ENCODE measurements at regions not wholly inside any gene's neighbourhood (a gene's known extent, or its start where the extent isn't known, plus 50 kb on each side); places are given as distances from the start of the nearest gene placed in this dataset.
"Not testable (repeated sequence)": the region's sequence is repeated elsewhere in the genome, so short reads cannot be mapped to it uniquely, and the experiment has no call there.

DNA sequence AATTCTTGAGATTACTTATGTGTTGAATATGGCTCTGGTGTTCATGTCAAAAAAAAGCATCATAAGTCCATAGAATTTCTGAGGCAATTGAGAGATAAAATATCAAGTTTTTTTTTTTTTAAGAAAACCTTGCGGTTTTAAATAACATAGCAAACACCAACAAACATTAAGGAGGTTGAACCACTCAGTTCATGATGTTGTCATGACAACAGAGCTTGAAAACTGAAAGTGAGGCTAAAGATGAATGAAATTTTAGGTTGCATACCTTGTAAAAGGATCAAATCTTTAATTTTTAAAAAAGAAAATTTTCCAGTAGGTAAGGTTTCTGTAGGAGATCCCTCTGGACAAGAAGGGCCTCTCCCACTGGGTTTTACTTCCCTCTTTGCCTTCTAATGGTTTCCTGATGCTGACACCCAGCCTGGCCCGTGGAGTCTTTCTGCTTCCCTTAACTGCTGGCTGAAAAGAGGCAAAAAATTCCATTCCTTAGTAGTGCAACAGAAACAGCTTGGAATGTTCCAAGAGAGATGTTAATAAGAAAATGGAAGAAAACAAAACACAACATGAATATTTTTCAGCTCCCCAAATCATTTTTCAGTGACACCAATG is 60.0 kb upstream of the FER start:
- FAIRE-seq (no peak), DNase-seq (peak in 1 of 5 donors; percentile 18)
- H3K27ac ChIP-seq (ENCODE audit: low read depth in 2 of 2, low read length in 2 of 2) = no peak overlapping the region
- H3K9me3 ChIP-seq (ENCODE audit: control insufficient read depth in 2 of 3, insufficient read depth in 1 of 3, low read length in 3 of 3) = no peaks in the 10 kb centered on the region
- intact Hi-C loops (cut with DNase I) = no loop called here
- no peak overlapping the region for H3K9ac ChIP-seq (ENCODE audit: low read length in 3 of 3)
- no peaks in the 10 kb centered on the region for H3K36me3 ChIP-seq (ENCODE audit: control insufficient read depth in 2 of 3, insufficient read depth in 3 of 3, low read length in 3 of 3)
- TF ChIP-seq, protein P1, sequence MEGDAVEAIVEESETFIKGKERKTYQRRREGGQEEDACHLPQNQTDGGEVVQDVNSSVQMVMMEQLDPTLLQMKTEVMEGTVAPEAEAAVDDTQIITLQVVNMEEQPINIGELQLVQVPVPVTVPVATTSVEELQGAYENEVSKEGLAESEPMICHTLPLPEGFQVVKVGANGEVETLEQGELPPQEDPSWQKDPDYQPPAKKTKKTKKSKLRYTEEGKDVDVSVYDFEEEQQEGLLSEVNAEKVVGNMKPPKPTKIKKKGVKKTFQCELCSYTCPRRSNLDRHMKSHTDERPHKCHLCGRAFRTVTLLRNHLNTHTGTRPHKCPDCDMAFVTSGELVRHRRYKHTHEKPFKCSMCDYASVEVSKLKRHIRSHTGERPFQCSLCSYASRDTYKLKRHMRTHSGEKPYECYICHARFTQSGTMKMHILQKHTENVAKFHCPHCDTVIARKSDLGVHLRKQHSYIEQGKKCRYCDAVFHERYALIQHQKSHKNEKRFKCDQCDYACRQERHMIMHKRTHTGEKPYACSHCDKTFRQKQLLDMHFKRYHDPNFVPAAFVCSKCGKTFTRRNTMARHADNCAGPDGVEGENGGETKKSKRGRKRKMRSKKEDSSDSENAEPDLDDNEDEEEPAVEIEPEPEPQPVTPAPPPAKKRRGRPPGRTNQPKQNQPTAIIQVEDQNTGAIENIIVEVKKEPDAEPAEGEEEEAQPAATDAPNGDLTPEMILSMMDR (IDR thresholded peaks at IDR 0.05; ENCODE audit: borderline replicate concordance, extremely low read depth, insufficient read depth) = no peak
- H3K4me1 ChIP-seq (ENCODE audit: control insufficient read depth in 2 of 3, insufficient read depth in 2 of 3, low read depth in 1 of 3, low read length in 3 of 3) = no peaks in the 10 kb centered on the region
- H3K27me3 ChIP-seq (ENCODE audit: control insufficient read depth, insufficient read depth, low read length) = no peaks in the 10 kb centered on the region
- no peak overlapping the region for H3K4me3 ChIP-seq (ENCODE audit: low read length in 3 of 3)

DNA sequence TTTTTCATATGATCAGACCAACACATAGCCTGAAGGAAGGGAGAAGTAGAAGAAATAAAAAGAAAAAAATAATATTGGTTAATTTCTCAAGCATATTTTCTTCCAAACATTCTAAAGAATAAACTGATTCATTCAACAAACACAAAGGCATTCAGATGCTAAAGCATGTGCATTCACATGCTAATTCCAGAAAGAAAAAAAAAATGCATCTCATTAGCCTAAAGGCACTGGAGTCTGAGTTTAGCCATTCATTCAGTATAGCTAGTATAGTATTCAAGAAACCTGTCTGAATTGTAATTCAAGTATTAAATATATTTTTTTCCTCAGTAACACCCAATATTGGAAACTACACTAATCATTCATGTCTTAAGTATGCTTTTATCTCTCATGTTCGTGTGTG is 61.0 kb upstream of the FER start:
- FAIRE-seq = no peak
- intact Hi-C loops (cut with DNase I) = no loop called here
- no peaks in the 10 kb centered on the region for H3K27me3 ChIP-seq (ENCODE audit: control insufficient read depth, insufficient read depth, low read length)

DNA sequence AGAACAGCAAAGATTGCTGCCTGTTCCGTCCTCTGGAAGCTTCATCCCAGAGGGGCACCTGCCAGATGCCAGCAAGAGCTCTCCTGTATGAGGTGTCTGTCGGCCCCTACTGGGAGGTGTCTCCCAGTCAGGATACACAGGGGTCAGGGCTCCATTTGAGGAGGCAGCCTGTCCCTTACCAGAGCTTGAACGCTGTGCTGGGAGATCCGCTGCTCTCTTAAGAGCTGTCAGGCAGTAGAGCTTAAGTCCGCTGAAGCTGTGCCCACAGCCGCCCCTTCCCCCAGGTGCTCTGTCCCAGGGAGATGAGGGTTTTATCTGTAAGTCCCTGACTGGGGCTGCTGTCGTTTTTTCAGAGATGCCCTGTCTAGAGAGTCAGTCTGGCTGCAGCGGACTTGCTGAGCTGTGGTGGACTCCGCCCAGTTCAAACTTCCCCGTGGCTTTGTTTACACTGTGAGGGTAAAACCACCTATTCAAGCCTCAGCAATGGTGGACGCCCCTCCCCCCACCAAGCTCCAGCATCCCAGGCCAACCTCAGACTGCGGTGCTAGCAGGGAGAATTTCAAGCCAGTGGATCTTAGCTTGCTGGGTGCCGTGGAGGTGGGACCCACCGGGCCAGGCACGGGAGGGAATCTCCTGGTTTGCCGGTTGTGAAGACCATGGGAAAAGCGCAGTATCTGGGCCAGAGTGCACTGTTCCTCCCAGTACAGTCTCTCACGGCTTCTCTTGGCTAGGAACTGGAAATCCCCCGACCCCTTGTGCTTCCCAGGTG is 62.1 kb upstream of the FER start:
- H3K4me3 ChIP-seq (ENCODE audit: low read length in 3 of 3); H3K4me1 ChIP-seq (ENCODE audit: control insufficient read depth in 2 of 3, insufficient read depth in 2 of 3, low read depth in 1 of 3, low read length in 3 of 3); H3K9me3 ChIP-seq (ENCODE audit: control insufficient read depth in 2 of 3, insufficient read depth in 1 of 3, low read length in 3 of 3); H3K27me3 ChIP-seq (ENCODE audit: control insufficient read depth, insufficient read depth, low read length); FAIRE-seq; intact Hi-C loops (cut with DNase I); H3K36me3 ChIP-seq (ENCODE audit: control insufficient read depth in 2 of 3, insufficient read depth in 3 of 3, low read length in 3 of 3); H3K9ac ChIP-seq (ENCODE audit: low read length in 3 of 3); H3K27ac ChIP-seq (ENCODE audit: low read depth in 2 of 2, low read length in 2 of 2): not testable (repeated sequence)
- peak in 4 of 5 donors; percentile 16 to 48 (median 23) for DNase-seq

More for the DNA sequence above, 61.0 kb upstream of the FER start:
- H3K9ac ChIP-seq (ENCODE audit: low read length in 3 of 3) = no peak overlapping the region
- no peaks in the 10 kb centered on the region for H3K9me3 ChIP-seq (ENCODE audit: control insufficient read depth in 2 of 3, insufficient read depth in 1 of 3, low read length in 3 of 3)
- H3K36me3 ChIP-seq (ENCODE audit: control insufficient read depth in 2 of 3, insufficient read depth in 3 of 3, low read length in 3 of 3) = no peaks in the 10 kb centered on the region
- TF ChIP-seq, protein P1 (IDR thresholded peaks at IDR 0.05; ENCODE audit: borderline replicate concordance, extremely low read depth, insufficient read depth) = no peak
- H3K27ac ChIP-seq (ENCODE audit: low read depth in 2 of 2, low read length in 2 of 2) = no peak overlapping the region
- no peaks in the 10 kb centered on the region for H3K4me1 ChIP-seq (ENCODE audit: control insufficient read depth in 2 of 3, insufficient read depth in 2 of 3, low read depth in 1 of 3, low read length in 3 of 3)
- H3K4me3 ChIP-seq (ENCODE audit: low read length in 3 of 3) = no peak overlapping the region
- DNase-seq = no peak

DNA sequence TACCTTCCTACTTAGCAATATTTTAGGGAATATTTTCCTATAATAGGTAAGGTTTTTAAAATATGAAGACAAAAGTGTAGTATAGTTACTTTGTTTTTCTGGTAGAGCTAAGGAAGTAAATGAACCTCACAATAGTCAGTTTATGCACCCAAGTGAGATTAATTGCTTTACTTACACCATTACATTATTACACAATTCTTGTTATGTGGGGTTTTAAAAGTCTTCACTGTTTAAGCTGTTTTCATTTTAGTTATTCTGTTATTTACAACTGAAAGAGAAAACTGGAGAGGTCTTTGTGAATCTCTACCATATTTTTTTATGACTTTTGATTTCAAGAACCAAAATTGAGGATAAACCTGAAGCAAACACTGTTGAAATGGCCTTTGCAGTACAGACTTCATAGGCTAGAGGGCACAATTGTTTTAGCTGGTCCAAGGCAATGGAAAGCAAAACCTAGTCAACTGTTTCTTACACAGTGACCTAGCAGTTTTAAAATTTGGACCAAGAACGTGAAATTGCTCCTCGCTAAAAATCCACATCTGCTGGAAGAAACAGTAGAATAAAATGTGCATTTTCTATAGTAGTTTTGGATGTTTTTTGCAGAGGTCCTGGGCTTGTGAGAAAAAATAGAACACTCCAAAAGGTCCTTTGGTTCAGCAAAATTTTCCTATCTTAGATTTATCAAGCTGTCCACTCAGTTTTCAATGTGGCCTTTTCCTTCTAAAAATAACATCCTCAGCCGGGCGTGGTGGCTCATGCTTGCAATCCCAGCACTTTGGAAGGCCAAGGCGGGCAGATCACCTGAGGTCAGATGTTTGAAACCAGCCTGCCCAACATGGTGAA is 66.4 kb upstream of the FER start:
- no peaks in the 10 kb centered on the region for H3K27me3 ChIP-seq (ENCODE audit: control insufficient read depth, insufficient read depth, low read length)
- no peak overlapping the region for H3K27ac ChIP-seq (ENCODE audit: low read depth in 2 of 2, low read length in 2 of 2)
- intact Hi-C loops (cut with DNase I) = no loop called here
- peak overlapping the region in 2 of 3 donors; percentile 30 to 36 for H3K4me3 ChIP-seq (ENCODE audit: low read length in 3 of 3)
- H3K4me1 ChIP-seq (ENCODE audit: control insufficient read depth in 2 of 3, insufficient read depth in 2 of 3, low read depth in 1 of 3, low read length in 3 of 3) = no peaks in the 10 kb centered on the region
- H3K9me3 ChIP-seq (ENCODE audit: control insufficient read depth in 2 of 3, insufficient read depth in 1 of 3, low read length in 3 of 3) = no peaks in the 10 kb centered on the region
- no peak overlapping the region for H3K9ac ChIP-seq (ENCODE audit: low read length in 3 of 3)
- no peaks in the 10 kb centered on the region for H3K36me3 ChIP-seq (ENCODE audit: control insufficient read depth in 2 of 3, insufficient read depth in 3 of 3, low read length in 3 of 3)
- peak; percentile 80 for FAIRE-seq
- TF ChIP-seq, protein P1 (IDR thresholded peaks at IDR 0.05; ENCODE audit: borderline replicate concordance, extremely low read depth, insufficient read depth) = peak; percentile 80
- peak in 3 of 5 donors; percentile 46 to 84 (median 81) for DNase-seq

Data from kidney (tissue), 13 donors.